ENCODE measurements at regions not wholly inside any gene's neighbourhood (a gene's known extent, or its start where the extent isn't known, plus 50 kb on each side); places are given as distances from the start of the nearest gene placed in this dataset.

DNA sequence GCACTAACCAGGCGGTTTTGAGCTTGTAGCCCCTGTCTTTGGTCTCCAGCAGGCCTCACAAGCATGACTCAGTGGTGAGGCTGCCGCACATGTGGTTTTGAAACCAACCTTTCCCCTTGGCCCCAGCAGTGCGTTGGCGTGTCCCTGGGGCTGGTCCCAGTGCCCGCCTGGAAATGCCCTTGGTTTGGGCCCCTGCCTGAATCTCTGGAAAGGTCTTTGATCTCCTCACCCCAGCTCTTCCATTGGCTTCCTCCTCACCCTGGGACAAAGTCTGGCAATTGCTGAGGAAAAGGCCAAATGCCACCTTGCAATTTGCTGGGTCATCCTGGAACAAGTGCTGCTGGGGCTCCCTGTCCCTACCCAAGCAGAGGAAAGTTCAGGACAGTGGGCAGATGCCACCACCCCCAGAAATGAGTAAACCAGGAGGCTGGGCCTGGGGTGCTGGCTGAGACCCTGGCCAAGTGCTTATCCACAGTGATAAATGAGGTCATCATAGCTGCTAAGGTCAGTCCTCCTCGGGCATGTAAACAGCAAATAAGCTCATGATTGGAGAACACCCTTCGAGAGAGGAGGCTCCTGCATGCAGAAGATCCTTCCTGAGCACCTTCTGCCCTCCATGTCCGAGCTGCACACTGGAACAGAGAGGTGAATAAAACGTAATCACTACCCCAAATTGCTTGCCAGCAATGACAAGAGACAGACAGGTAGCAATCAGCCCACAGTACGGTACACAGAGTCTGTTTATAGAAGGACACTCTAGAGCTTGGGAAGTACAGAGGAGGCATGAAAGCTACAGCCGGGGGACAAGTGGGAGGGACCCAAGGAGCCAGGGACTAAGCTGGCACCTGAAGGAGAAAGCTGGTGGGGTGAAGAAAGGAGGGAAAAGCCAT is 98.9 kb upstream of the CPEB4 start:
- H3K27ac Mint-ChIP-seq, result no peak overlapping the region
- Histone ChIP-seq H3K14ac (ENCODE audit: insufficient read depth, low read length) (no peak overlapping the region), H2BK15ac (ENCODE audit: low read depth, low read length) (no peak overlapping the region), H3K79me2 (ENCODE audit: insufficient read depth, low read length) (no peaks in the 10 kb centered on the region), H3K27ac (ENCODE audit: insufficient read length, low read depth, low read length) (no peak overlapping the region), H4K8ac (replicated peaks; ENCODE audit: insufficient read length, low read depth, low read length) (no peak overlapping the region), H3K4ac (ENCODE audit: low read depth, low read length) (no peak overlapping the region), H3K4me1 (ENCODE audit: insufficient read depth, low read length) (no peaks in the 10 kb centered on the region), H3K4me2 (ENCODE audit: insufficient read depth, insufficient read length, low read length) (no peak overlapping the region), H3K27me3 (ENCODE audit: insufficient read depth, low read length) (no peaks in the 10 kb centered on the region), H2AFZ (ENCODE audit: low read length) (no peak overlapping the region), H3T11ph (ENCODE audit: low read length) (no peak overlapping the region), H4K5ac (ENCODE audit: insufficient read length, low read depth, low read length) (no peak overlapping the region), H3K23me2 (ENCODE audit: insufficient read length, low read depth, low read length, poor library complexity, severe bottlenecking) (no peaks in the 10 kb centered on the region), H4K91ac (ENCODE audit: insufficient read length, low read depth, low read length) (no peak overlapping the region), H2BK120ac (ENCODE audit: low read depth, low read length, poor library complexity, severe bottlenecking) (no peak overlapping the region), H3K23ac (ENCODE audit: insufficient read length, low read depth, low read length) (no peak overlapping the region), H3K79me1 (ENCODE audit: insufficient read depth, low read depth, low read length, poor library complexity, severe bottlenecking) (no peaks in the 10 kb centered on the region), H4K20me1 (ENCODE audit: control insufficient read depth, insufficient read depth, insufficient read length) (no peaks in the 10 kb centered on the region), H3K9me3 (ENCODE audit: control insufficient read depth, low read depth, low read length) (no peaks in the 10 kb centered on the region), H2BK20ac (ENCODE audit: low read depth, low read length, poor library complexity, severe bottlenecking) (no peak overlapping the region), H3K56ac (ENCODE audit: insufficient read length, low read depth, low read length) (no peak overlapping the region), H2BK5ac (ENCODE audit: insufficient read length, low read length) (no peak overlapping the region), H3K9ac (ENCODE audit: extremely low read depth, insufficient read length, low read length) (no peak overlapping the region), H2AK5ac (ENCODE audit: insufficient read length, low read length) (no peak overlapping the region), H2BK12ac (ENCODE audit: insufficient read length, low read depth, low read length) (no peak overlapping the region), H3K18ac (ENCODE audit: insufficient read length, low read depth, low read length) (no peak overlapping the region)
- no CpG with 5 or more reads among the region's 11 CpGs for WGBS (ENCODE audit: extremely low coverage, insufficient read length, low lambda C conversion rate)
- TF ChIP-seq, protein P1, sequence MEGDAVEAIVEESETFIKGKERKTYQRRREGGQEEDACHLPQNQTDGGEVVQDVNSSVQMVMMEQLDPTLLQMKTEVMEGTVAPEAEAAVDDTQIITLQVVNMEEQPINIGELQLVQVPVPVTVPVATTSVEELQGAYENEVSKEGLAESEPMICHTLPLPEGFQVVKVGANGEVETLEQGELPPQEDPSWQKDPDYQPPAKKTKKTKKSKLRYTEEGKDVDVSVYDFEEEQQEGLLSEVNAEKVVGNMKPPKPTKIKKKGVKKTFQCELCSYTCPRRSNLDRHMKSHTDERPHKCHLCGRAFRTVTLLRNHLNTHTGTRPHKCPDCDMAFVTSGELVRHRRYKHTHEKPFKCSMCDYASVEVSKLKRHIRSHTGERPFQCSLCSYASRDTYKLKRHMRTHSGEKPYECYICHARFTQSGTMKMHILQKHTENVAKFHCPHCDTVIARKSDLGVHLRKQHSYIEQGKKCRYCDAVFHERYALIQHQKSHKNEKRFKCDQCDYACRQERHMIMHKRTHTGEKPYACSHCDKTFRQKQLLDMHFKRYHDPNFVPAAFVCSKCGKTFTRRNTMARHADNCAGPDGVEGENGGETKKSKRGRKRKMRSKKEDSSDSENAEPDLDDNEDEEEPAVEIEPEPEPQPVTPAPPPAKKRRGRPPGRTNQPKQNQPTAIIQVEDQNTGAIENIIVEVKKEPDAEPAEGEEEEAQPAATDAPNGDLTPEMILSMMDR (conservative IDR thresholded peaks at IDR 0.05), result no peak
- H3K4me3 Mint-ChIP-seq, result no peak overlapping the region
- H3K9me3 Mint-ChIP-seq, result no peaks in the 10 kb centered on the region
- no peak for DNase-seq
- H3K4me1 Mint-ChIP-seq, result peaks cover 13 to 14% of the 10 kb centered on the region in 2 experiments
- H3K36me3 Mint-ChIP-seq (ENCODE audit: insufficient read depth in 1 of 3, low read depth in 3 of 3), result no peaks in the 10 kb centered on the region
- peaks cover 4% of the 10 kb centered on the region; the same call in 1 of the 2 replicates for H3K27me3 Mint-ChIP-seq (ENCODE audit: low read depth)

Data from H9 (cell line).